ENCODE measurements at regions not wholly inside any gene's neighbourhood (a gene's known extent, or its start where the extent isn't known, plus 50 kb on each side); places are given as distances from the start of the nearest gene placed in this dataset.

DNA sequence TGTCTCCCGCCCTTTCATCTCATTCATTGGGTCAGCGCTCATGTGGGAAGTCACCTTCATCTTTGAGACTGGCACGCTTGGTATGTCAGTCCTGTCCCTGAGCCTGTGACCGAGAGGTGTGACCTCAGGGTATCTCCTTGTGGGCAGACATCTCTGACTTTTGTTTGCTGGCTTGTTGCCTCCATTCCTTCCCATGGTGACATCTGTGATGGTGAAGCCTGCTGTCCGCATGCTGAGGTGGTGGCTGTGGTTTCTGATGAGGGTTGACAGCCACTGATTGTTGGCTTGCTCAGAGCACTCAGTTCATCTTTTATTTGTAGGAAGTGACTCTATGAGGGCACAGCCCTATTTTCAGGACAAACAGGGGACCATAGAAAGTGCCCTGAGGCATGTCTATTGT is 139.2 kb downstream of the SLC4A3 start:
- Histone ChIP-seq H3K9me3 (no peaks in the 10 kb centered on the region), H3K4me3 (no peak overlapping the region), H3K27ac (no peak overlapping the region), H3K27me3 (no peaks in the 10 kb centered on the region), H3K36me3 (no peaks in the 10 kb centered on the region), H3K4me1 (ENCODE audit: insufficient read depth) (peaks cover 5% of the 10 kb centered on the region)
- no peak for TF ChIP-seq POLR2A (IDR thresholded peaks at IDR 0.05)
- TF ChIP-seq, protein P1, sequence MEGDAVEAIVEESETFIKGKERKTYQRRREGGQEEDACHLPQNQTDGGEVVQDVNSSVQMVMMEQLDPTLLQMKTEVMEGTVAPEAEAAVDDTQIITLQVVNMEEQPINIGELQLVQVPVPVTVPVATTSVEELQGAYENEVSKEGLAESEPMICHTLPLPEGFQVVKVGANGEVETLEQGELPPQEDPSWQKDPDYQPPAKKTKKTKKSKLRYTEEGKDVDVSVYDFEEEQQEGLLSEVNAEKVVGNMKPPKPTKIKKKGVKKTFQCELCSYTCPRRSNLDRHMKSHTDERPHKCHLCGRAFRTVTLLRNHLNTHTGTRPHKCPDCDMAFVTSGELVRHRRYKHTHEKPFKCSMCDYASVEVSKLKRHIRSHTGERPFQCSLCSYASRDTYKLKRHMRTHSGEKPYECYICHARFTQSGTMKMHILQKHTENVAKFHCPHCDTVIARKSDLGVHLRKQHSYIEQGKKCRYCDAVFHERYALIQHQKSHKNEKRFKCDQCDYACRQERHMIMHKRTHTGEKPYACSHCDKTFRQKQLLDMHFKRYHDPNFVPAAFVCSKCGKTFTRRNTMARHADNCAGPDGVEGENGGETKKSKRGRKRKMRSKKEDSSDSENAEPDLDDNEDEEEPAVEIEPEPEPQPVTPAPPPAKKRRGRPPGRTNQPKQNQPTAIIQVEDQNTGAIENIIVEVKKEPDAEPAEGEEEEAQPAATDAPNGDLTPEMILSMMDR (IDR thresholded peaks at IDR 0.05) = no peak
- no peak for TF ChIP-seq EP300 (IDR thresholded peaks at IDR 0.05)
- intact Hi-C loops (cut with DNase I) = no loop called here
- WGBS, 3 donors = 95 to 98% (median 97%) methylated on average over 5 of the region's 5 CpGs
- DNase-seq = no peak

DNA sequence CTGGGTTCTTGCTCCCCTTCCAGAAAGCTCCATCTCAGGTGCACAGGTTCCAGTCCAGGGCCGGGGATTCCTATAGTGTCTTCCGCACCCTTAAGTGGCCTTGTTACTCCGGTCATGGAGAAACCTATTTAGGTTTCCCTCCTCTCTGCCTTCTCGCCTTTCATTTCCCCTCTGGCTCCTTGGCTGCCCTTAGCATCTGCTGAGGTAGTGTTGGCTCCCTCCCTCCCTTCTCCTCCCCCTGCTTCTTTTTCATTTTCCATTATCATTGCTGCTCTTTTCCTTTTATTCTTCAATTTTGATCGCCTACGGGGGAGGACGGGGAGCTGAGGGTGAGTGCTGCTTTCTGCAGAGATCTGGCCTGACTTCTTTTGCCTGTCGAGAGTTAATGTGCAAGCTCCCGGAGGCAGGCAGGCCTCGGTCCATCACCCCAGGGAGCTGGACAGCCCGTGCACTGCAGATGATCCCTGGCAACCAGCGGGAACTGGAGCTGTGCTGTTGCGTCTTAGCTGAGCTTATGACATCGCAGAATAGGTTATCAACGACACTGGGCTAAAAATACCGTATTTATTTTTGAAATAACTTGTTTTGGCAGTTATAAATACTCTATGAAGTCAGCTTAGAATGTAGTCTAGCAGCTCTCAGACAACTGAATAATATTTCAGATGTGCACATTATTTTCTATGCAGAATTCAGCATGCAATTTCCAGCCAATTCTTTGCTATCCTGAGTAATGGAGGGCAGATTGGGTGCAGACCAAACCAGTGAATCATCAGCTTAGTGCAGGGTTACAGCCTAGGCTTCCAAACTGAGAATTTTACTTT is 141.9 kb downstream of the SLC4A3 start:
- H3K4me3 ChIP-seq = no peak overlapping the region
- H3K4me1 ChIP-seq (ENCODE audit: insufficient read depth) = peaks cover 5% of the 10 kb centered on the region
- peak; percentile 74 to 86 (median 83) for DNase-seq
- intact Hi-C loops (cut with DNase I) = no loop called here
- WGBS, 3 donors = 8 to 11% (median 9%) methylated on average over 16 of the region's 16 CpGs
- peak overlapping the region; percentile 18 to 81 for H3K27ac ChIP-seq
- H3K36me3 ChIP-seq = no peaks in the 10 kb centered on the region
- H3K27me3 ChIP-seq = no peaks in the 10 kb centered on the region
- TF ChIP-seq, protein P1 (IDR thresholded peaks at IDR 0.05) = no peak
- TF ChIP-seq EP300 (IDR thresholded peaks at IDR 0.05) (no peak), POLR2A (IDR thresholded peaks at IDR 0.05) (no peak)
- no peaks in the 10 kb centered on the region for H3K9me3 ChIP-seq

DNA sequence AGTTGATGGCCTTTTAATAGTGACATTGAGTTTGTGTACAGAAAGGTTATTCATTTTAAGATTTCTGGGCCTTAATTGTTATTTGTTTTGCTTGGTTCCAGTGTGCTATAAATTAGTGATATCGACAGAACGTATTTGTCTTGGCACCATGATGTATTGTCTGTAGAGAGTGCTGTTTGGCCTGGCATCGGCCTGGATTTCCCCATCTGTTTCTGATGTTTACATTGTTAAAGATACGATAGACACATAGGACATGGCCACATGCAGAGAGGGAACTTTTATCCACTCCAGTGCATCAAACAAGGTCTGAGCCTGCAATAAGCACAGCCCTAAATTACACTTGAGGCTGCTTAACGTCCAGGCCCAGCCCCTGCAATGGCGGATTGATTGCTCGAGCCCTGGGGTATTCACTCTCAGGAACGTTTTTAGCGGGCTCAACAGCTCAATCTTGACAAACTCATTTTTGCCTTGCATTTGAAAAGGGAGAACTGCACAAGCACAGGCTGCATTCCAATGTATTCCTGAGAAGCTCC is 144.7 kb downstream of the SLC4A3 start:
- no peak for DNase-seq
- TF ChIP-seq, protein P1 (IDR thresholded peaks at IDR 0.05) = no peak
- no peak for TF ChIP-seq EP300 (IDR thresholded peaks at IDR 0.05)
- TF ChIP-seq POLR2A (IDR thresholded peaks at IDR 0.05) = no peak
- Histone ChIP-seq H3K27ac (no peak overlapping the region), H3K36me3 (no peaks in the 10 kb centered on the region), H3K27me3 (no peaks in the 10 kb centered on the region), H3K4me1 (ENCODE audit: insufficient read depth) (peaks cover 5% of the 10 kb centered on the region), H3K9me3 (no peaks in the 10 kb centered on the region), H3K4me3 (no peak overlapping the region)
- intact Hi-C loops (cut with DNase I) = no loop called here
- 59 to 81% (median 67%) methylated on average over 9 of the region's 9 CpGs for WGBS, 3 donors

DNA sequence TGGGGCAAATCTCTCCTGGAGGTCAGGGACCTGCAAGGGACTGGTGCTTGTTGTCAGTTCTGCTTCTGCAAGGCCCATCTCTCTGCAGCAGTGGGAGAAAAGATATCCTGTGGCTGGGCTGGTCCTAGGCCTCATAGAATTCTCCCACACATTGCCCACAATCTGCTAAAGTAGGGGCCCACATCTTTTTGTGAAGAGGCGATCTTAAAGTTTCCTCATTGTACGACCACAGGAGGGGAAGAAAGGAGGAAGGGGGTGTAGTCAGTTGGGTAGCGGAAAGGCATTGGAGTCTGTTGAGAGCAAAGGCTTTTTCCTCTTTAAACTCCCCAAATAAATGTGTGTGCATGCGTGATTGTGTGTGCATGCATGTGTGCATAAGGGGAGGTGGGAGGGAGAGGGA is 145.3 kb downstream of the SLC4A3 start:
- no peak overlapping the region for H3K4me3 ChIP-seq
- DNase-seq = no peak
- no peaks in the 10 kb centered on the region for H3K27me3 ChIP-seq
- peaks cover 5% of the 10 kb centered on the region for H3K4me1 ChIP-seq (ENCODE audit: insufficient read depth)
- H3K27ac ChIP-seq = no peak overlapping the region
- H3K36me3 ChIP-seq = no peaks in the 10 kb centered on the region
- intact Hi-C loops (cut with DNase I) = no loop called here
- TF ChIP-seq POLR2A (IDR thresholded peaks at IDR 0.05) (no peak), EP300 (IDR thresholded peaks at IDR 0.05) (no peak)
- TF ChIP-seq, protein P1 (IDR thresholded peaks at IDR 0.05) = no peak
- WGBS, 3 donors = 90 to 95% (median 95%) methylated on average over 4 of the region's 4 CpGs
- H3K9me3 ChIP-seq = no peaks in the 10 kb centered on the region
